ENCODE measurements at regions not wholly inside any gene's neighbourhood (a gene's known extent, or its start where the extent isn't known, plus 50 kb on each side); places are given as distances from the start of the nearest gene placed in this dataset.

GRCh38 chr1:87956072-87956471, 627.4 kb downstream of the LMO4 start:
- ATAC-seq: peak; percentile 88
- TF ChIP-seq SNAI2 (CRISPR knock-in tag; IDR thresholded peaks at IDR 0.05): no peak
- TF ChIP-seq ZFP3 (CRISPR knock-in tag; IDR thresholded peaks at IDR 0.05): no peak
- TF ChIP-seq ZC3H10 (CRISPR knock-in tag; IDR thresholded peaks at IDR 0.05): peak; percentile 71; the same call in 1 of the 2 replicates
- peak; percentile 80; the same call in 1 of the 2 replicates for TF ChIP-seq TOX (CRISPR knock-in tag; IDR thresholded peaks at IDR 0.05; ENCODE audit: borderline replicate concordance)
- no peak for TF ChIP-seq OSR1 (CRISPR knock-in tag; IDR thresholded peaks at IDR 0.05)
- TF ChIP-seq, protein P1, sequence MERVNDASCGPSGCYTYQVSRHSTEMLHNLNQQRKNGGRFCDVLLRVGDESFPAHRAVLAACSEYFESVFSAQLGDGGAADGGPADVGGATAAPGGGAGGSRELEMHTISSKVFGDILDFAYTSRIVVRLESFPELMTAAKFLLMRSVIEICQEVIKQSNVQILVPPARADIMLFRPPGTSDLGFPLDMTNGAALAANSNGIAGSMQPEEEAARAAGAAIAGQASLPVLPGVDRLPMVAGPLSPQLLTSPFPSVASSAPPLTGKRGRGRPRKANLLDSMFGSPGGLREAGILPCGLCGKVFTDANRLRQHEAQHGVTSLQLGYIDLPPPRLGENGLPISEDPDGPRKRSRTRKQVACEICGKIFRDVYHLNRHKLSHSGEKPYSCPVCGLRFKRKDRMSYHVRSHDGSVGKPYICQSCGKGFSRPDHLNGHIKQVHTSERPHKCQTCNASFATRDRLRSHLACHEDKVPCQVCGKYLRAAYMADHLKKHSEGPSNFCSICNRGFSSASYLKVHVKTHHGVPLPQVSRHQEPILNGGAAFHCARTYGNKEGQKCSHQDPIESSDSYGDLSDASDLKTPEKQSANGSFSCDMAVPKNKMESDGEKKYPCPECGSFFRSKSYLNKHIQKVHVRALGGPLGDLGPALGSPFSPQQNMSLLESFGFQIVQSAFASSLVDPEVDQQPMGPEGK (CRISPR knock-in tag; IDR thresholded peaks at IDR 0.05; ENCODE audit: borderline replicate concordance): peak; percentile 79; the same call in 1 of the 2 replicates
- TF ChIP-seq BACH2 (CRISPR knock-in tag; IDR thresholded peaks at IDR 0.05; ENCODE audit: borderline replicate concordance): no peak
- TF ChIP-seq ISL1 (CRISPR knock-in tag; IDR thresholded peaks at IDR 0.05): peak; percentile 87

DNA sequence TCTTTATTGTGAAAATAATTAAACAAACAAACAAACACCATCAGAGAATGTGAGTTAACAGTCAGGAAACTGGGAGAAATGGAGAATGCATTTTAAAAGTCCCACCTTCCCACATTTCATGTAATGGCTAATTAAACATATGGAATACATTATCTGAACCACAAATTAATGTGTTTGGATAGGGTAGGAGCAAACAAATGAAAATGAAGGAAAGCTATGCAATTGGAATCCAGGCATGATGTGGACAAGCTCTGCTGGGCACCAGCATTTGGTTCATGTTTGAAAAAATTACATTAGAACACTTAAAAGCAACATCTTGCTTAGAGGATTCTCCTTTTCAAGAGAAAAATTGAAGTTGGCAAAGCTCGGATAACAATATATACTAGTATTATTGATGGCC, 628.1 kb downstream of the LMO4 start:
- TF ChIP-seq GLIS3 (CRISPR knock-in tag; IDR thresholded peaks at IDR 0.05): no peak
- no peak for TF ChIP-seq ZNF565 (CRISPR knock-in tag; conservative IDR thresholded peaks at IDR 0.05; ENCODE audit: low read depth)
- TF ChIP-seq, protein P1 (CRISPR knock-in tag; IDR thresholded peaks at IDR 0.05; ENCODE audit: borderline replicate concordance): no peak
- no peak for TF ChIP-seq CSRNP3 (CRISPR knock-in tag; IDR thresholded peaks at IDR 0.05)
- TF ChIP-seq ISL1 (CRISPR knock-in tag; IDR thresholded peaks at IDR 0.05): no peak
- no peak for TF ChIP-seq ZFP30 (CRISPR knock-in tag; IDR thresholded peaks at IDR 0.05)
- TF ChIP-seq PPARA (CRISPR knock-in tag; IDR thresholded peaks at IDR 0.05; ENCODE audit: borderline replicate concordance): no peak
- TF ChIP-seq ZNF70 (CRISPR knock-in tag; IDR thresholded peaks at IDR 0.05): no peak
- no peak for TF ChIP-seq RARB (CRISPR knock-in tag; IDR thresholded peaks at IDR 0.05)
- no peak for TF ChIP-seq CSDC2 (CRISPR knock-in tag; IDR thresholded peaks at IDR 0.05)
- TF ChIP-seq TSHZ2 (CRISPR knock-in tag; IDR thresholded peaks at IDR 0.05): no peak
- TF ChIP-seq ZFP3 (CRISPR knock-in tag; IDR thresholded peaks at IDR 0.05): no peak
- TF ChIP-seq, protein P2, sequence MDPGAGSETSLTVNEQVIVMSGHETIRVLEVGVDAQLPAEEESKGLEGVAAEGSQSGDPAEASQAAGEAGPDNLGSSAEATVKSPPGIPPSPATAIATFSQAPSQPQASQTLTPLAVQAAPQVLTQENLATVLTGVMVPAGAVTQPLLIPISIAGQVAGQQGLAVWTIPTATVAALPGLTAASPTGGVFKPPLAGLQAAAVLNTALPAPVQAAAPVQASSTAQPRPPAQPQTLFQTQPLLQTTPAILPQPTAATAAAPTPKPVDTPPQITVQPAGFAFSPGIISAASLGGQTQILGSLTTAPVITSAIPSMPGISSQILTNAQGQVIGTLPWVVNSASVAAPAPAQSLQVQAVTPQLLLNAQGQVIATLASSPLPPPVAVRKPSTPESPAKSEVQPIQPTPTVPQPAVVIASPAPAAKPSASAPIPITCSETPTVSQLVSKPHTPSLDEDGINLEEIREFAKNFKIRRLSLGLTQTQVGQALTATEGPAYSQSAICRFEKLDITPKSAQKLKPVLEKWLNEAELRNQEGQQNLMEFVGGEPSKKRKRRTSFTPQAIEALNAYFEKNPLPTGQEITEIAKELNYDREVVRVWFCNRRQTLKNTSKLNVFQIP (CRISPR knock-in tag; IDR thresholded peaks at IDR 0.05; ENCODE audit: borderline replicate concordance, low read depth): no peak
- no peak for TF ChIP-seq ESRRG (CRISPR knock-in tag; IDR thresholded peaks at IDR 0.05)
- no peak for TF ChIP-seq ZC3H10 (CRISPR knock-in tag; IDR thresholded peaks at IDR 0.05)
- no peak for TF ChIP-seq BACH2 (CRISPR knock-in tag; IDR thresholded peaks at IDR 0.05; ENCODE audit: borderline replicate concordance)
- ATAC-seq: peak; percentile 28

DNA sequence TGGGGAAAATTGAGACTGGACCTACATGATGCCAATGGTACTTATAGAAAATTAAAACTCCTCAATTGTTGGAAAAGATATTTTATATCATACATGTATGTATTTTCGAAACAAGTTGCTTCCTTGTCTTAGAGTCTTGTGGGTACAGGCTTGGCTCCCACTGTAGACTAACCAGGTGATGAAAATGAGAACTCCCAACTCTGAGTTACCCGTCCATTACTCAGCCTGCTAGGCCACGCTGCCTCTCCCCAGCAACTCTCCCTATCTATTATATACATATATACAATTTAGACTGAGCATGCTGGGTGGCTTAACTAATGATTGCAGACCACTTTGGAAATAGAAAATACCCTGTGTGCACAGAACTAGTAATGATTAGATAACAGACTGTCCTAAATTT, 628.7 kb downstream of the LMO4 start:
- TF ChIP-seq SNAI2 (CRISPR knock-in tag; IDR thresholded peaks at IDR 0.05): no peak
- no peak for TF ChIP-seq ZNF8 (CRISPR knock-in tag; IDR thresholded peaks at IDR 0.05)
- TF ChIP-seq TOX (CRISPR knock-in tag; IDR thresholded peaks at IDR 0.05; ENCODE audit: borderline replicate concordance): no peak
- no peak for TF ChIP-seq ESRRG (CRISPR knock-in tag; IDR thresholded peaks at IDR 0.05)
- TF ChIP-seq ISL1 (CRISPR knock-in tag; IDR thresholded peaks at IDR 0.05): no peak
- no peak for TF ChIP-seq ZNF70 (CRISPR knock-in tag; IDR thresholded peaks at IDR 0.05)
- TF ChIP-seq TSHZ2 (CRISPR knock-in tag; IDR thresholded peaks at IDR 0.05): no peak
- TF ChIP-seq OSR1 (CRISPR knock-in tag; IDR thresholded peaks at IDR 0.05): no peak
- no peak for TF ChIP-seq BACH2 (CRISPR knock-in tag; IDR thresholded peaks at IDR 0.05; ENCODE audit: borderline replicate concordance)
- TF ChIP-seq ZFP3 (CRISPR knock-in tag; IDR thresholded peaks at IDR 0.05): no peak
- no peak for TF ChIP-seq CSDC2 (CRISPR knock-in tag; IDR thresholded peaks at IDR 0.05)
- no peak for TF ChIP-seq ZC3H10 (CRISPR knock-in tag; IDR thresholded peaks at IDR 0.05)
- TF ChIP-seq PPARA (CRISPR knock-in tag; IDR thresholded peaks at IDR 0.05; ENCODE audit: borderline replicate concordance): no peak
- no peak for TF ChIP-seq ZNF565 (CRISPR knock-in tag; conservative IDR thresholded peaks at IDR 0.05; ENCODE audit: low read depth)
- TF ChIP-seq CREB5 (CRISPR knock-in tag; IDR thresholded peaks at IDR 0.05; ENCODE audit: low read depth): no peak
- ATAC-seq: no peak
